Right lung (tissue), 2 donors: ENCODE measurements at regions not wholly inside any gene's neighbourhood (a gene's known extent, or its start where the extent isn't known, plus 50 kb on each side); places are given as distances from the start of the nearest gene placed in this dataset.

Source experiments
- DNase-seq, 2 donors: peaks; one replicate each; pipeline ENCODE4 v3.0.0-alpha.2; 2013

DNA sequence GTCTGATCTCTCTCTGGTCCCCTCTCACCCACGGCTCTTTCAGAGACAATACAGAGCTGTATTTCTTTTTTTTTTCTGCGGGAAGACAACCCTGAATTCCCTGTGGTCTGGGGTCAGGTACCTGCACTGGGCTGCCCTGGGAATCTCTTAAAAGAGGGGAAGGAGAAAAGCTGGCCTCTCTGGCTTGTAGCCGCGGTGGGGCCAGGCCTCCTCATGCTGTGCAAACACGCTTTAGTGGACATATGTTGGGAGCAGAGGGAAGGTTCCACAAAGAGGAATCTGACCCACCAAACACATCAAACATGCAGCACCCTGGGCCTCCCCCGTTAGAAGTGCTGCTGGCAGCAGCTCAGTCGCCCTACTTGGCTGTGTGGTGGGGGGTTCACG is 143.7 kb upstream of the ZFHX3 start:
- no peak for DNase-seq

DNA sequence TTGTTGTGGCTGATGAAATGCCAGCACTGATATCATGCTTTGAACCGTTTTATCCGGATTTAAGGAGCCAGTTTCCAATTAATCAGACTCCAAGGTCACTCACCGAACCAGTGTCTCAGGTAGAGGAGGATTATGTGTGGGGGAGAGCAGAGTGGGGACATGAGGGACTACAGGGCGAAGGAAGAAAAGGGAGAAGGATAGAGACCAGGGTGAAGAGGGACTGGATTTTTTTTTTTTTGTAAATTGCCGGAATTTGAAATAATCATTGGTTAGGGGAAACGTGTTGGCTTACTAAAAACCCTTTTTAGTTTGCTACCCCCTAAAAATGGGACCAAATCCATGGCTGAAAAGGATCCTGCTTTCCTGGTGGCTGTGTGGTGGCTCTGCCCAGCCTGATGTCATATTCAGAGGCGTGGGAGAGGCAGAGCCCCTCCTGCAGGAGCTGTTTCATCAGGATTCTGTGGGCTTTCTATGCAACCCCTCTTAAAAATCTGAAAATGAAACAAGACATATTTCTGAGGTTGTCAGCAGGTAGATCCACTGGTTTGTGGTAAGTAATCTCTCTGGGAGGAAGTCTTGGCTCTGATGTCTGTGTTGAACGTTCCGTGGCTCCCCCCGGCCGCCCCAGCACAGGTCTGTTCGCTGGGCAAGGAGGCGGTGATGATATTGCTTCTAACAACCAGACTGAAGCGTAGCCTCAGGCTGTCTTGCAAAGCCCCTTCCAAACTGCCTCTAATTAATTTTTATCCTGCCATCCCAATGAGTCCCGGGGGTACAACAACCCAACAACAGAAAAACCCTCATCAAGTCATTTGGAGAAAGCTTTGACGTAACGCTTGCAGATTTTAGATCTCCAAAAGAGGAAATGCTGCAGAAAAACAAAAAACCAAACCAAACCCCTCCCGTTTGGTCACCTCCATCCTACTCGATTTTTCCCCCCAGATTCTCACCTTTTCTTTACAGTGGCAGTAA is 143.0 kb upstream of the ZFHX3 start:
- no peak for DNase-seq

DNA sequence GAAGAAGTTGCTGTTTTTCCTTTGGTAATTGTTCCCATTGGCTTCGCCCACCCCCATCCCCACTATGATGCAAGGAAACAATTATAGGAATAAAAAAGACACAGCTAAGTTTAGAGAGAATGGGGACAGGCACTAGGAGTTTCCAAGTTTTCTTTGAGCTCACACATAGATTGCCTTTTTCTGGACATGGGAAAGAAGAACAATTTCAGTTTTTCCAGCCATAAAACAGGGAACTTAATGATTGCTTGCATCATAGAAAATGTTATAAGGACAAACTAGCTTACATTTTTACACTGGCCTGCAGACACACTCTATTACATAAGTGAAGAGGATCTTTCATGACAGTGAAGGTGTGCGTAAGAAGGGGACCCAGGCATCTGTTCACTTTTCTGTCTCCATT is 142.3 kb upstream of the ZFHX3 start:
- no peak for DNase-seq

DNA sequence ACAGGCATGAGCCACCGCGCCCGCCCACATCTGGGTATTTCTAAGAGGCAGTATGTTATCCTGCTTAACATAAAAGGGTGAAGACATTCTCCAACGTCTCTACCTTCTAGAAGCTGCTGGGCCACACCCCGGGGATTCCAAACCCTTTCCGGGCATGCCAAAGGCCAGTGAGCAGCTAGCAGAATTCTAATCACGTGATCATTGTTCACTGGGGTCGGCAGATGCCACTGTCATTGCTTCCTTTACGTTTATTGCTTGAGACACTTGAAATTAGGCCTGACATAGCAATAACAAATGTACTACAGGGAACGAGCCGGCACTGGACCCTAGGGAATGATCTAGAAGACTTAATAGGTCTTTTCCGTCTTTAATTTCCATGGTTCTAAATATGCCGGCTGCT is 141.2 kb upstream of the ZFHX3 start:
- DNase-seq: no peak

DNA sequence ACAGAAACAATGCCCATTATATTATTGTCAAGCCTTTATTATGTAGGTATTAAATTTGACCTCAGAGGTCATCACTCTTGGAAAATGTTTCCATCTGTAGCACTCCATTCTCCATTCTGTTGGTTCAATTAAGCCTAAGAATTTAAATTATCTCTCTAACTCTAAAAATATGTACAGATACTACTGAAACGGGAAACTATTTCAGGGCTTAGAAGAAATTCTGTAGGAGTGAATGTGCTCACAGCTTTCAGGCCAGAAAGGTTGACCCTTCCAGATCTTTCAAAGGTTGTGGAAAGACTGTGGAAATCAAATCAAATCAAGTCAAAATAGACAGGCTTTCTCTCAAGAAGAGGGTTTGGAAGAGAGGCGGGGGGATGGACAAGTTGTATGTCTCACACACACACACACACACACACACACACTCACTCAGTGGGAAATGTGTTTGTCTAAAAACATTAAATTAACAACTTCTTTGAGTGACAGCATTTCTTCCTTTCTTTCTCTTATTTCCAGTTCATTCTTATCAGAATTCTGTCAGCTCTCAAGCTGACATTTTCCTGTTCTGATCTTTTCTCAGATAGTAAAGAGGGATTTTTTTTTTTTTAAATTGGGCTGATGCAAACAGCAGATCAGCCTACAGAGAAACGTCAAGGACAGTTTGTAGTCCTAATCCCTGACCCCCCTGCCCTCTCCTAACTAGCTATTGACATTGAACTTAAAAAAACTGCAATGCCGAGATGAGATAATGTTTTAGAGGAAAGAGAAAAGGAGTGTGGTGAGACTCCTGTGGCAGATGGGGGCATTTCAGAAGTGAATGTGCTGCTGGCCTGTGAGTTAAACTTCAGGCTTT is 139.0 kb upstream of the ZFHX3 start:
- no peak for DNase-seq

DNA sequence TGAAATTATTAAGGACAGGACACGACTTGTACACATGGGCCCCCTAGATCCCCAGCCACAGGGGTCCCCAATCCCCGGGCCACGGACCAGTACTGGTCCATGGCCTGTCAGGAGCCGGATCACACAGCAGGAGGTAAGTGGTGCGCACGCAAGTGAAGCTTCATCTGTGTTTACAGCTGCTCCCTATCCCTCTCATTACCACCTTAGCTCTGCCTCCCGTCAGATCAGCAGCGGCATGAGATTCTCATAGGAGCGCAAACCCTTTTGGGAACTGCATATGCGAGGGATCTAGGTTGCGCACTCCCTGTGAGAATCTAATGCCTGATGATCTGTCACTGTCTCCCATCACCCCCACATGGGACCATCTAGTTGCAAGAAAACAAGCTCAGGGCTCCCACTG is 137.8 kb upstream of the ZFHX3 start:
- DNase-seq: no peak

DNA sequence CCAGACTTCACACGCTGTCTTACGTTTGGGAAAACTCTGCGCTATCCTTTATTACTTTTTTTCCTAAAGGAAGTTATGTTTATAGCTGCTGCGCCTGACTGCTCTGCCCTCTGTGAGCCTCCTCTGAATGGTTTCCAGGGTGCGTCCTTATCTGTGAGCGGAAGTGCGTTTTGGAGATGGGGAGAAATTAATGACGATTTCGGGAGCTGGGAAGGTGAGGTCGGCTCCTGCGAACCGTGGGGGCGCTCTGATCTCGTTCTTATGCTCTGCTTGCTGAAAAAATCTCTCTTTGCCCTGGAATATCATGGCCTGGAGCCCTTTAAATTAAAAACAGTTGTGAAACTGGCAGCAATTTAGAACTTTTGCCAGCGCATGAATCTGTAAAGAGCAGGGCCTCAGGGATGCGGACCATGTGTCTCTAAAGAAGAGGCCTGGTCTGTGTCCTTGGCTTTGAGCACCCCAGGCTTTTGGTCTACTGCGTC is 135.7 kb upstream of the ZFHX3 start:
- DNase-seq: no peak

DNA sequence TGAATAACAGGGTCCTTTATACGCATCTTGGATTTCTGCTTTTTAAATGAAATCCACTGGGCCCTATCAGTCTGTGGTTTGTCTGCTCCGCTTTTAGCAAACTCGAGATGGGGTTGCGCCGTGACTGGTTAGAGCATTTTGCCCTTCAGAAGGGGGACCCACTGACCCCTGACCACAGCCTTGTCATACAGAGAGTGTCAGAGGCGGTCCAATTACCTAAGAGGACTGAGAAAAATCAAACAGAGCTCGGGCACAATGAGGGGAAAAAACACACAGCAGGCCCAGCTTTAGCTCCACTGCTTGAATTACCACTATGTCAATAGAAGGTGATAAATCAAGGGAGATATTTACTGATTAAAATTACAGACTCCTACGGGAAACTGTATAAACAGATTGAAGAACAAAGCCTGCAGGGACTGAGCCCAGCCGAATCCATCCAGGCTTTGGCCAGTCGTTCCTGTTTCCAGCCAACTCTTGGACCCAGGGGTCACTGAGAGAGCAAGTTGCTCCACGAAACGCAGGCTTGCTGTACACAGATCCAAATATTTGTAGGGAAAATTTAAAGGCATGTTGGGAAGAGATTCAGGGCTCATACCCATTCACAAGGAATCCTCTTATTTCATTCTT is 131.9 kb upstream of the ZFHX3 start:
- peak; percentile 76 to 79 for DNase-seq

DNA sequence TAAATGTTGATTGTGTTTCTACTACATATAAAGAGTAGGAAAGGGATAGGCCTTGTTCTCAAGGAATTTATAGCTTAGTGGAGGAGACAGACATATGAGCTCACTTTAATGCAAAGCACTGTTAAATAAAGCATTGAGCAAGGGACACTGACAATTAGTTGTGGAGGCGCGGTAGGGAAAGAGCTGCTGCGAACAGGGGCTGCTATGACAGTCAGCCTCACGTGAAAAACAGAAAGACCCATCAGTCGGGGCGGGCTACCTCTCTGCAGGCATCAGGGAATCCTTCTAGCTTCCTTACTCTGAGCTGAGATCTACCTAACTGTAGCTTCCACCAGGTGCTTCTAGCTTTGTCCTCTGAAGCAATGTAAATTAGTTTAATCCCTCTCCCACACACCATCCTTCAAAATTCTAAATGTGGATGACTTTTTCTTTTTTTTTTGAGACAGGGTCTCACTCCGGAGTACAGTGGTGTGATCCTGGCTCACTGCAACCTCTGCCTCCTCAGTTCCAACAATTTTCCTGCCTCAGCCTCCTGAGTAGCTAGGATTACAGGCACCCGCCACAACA is 129.9 kb upstream of the ZFHX3 start:
- no peak for DNase-seq

DNA sequence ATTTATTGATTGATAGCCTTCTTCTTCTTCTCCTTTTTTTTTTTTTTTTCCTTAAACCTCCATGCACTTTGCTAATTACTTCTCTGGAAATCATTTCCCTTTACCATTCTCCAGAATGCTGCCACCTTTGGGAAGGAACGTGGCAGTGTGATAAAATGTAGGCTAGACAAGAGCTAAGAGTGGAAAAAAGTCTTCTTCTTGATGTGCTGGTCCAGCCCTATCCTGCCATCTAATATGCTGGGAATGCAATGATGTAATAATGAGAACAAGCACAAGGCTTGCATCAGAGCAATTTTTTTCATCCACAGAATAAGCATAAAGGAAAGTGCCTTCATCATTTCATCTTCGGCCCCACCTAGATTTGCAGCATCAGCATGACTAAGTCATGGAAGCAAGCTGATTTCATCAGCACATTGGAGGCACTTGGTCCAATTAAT is 128.7 kb upstream of the ZFHX3 start:
- no peak for DNase-seq

DNA sequence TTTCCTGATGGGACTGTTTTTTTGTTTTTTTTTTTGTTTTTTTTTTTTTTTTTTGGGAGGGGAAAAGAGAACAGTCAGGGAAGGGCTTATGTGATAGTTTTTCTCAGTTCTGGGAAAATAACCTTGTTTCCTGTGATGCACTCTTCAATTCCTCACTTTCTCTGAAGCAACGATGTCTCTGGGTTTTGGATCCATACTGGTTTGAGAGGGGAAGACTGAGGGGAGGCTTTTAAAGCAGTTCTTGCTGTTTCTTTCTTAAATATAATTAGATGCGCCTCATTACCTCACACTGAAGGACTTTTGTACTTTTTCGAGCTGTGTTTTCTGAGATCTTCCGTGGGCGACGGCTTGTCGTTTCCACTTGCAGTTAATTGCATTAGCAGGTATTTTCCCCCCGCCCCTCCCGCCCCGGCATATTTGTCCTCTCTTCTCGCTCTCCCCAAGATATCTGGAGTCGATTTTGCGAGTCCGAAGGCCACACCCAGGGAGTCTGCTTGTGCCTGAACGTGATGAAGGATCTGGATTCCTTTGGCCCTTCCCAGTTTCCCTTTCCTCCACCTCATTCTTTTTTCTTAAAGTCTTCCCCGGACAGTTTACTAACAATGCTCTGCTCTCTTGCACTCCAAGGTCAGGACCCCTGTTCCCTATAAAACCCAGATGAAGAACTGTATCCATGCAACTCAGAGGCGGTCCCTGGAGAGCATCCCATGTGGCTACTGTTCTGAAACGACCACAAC is 125.2 kb upstream of the ZFHX3 start:
- no peak for DNase-seq

DNA sequence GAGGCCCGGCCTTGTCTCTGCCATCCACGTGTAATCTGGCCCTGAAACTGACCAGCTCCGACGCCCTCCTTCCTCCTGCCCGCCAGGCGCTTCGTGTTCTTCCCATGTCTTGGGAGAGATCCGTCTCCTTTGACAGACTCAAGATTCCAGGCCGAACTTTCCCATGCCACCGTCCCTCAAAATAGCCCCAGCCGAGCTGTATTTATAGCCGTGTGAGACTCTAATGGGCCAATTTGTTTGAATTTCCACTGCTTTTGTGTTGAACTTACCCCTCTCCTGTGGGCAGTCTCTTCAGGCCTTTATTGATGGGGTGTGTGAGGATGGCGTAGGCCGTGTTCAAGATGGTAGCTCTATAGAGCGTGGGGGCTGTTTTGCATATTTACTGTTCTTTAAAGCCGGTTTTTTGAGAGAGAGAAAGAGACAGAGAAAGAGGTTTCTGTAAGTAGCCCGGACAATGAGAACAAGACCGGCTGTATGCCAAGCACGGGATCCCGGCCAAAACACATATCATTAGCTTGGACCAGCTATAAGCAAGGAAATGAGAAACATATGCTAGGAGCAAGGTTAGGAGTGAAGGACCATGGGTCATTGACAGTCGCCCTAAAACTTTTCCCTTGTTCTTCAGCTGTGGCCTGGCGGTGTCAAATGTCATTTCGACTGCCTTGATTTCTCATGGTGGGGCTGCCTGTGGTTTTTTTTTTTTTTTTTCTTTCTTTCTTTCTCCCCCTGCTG is 124.5 kb upstream of the ZFHX3 start:
- peak; percentile 91 to 94 for DNase-seq

DNA sequence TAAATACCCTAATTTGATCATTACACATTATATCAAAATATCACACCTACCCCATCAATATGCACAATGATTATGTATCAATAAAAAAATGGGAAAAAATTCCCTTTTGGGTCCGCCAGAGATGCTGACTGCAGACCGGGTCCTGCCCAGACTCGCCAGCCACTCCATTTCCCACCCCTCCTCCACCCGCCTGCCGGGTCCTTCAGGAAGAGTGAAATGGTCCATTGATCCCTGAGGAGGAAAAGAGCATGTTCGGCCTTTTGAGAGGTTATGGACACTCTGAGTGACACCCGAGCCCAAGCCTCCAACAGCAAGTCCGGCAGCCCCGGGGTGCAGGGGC is 123.9 kb upstream of the ZFHX3 start:
- DNase-seq: no peak

DNA sequence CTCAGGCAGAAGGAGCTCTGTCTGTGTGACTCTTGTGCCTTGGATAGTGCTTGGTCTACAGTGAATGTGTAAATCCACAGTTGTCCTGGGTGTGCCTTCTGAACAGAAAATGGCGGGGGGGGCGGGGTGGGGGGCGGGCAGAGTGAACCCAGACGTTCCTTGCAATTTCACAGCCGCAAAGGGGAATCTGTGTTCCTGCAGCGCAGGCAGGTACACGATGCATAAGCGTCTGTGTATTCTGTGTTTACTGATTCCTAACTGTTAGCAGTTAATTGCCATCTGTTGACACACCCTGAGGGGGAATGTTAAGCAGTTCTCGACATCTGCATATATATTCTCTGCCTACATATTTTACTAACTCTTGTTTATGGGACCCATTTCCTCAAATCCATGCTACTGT is 123.5 kb upstream of the ZFHX3 start:
- no peak for DNase-seq

DNA sequence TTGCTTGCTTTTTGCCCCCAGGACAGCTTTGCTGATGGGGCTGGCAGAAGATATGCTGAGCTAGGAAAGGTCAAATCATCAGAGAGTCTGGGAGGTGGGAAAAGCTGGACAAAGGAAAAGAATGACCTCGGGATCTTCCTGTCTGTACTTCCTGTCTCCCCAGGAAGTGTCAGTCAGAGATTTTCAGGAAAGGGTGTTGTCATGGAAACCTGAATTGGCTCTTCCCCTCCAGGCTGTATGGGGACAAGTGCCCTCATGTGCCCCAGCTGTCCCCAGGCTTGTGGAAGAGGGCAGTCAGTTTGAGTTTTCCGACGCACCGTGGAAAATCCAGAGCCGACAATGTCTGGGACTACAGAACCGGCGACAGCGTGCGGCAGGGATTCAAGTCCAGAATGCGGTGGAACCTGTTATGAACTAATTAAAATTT is 122.7 kb upstream of the ZFHX3 start:
- no peak for DNase-seq

DNA sequence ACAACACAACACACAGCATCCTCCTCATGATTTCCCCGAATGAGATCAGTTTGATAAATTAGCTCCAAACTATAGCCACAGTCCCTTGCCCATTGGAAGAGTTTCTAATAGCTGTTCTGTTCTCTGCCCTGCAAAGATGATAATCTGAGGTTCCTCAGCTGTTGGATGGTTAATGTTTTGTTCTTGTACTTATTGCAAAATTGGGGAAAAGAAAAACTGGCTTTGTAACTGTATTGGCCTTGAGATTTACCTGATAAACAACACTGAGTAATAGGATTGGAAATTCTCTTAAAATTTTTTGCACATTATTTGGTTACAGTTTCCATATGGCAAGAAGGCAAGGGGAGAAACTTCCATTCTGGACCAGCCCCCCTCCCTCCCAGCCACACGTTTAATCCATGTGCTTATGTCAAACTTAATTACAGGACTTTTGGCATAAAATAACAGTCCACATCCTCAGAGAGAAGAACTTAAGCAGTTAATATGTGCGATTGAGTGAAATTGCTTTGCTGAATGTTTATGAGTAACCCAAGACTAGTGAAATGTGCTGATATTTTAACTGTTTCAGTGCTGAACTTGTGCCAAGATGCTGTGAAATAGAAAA is 119.1 kb upstream of the ZFHX3 start:
- DNase-seq: peak in 1 of 2 donors; percentile 63

DNA sequence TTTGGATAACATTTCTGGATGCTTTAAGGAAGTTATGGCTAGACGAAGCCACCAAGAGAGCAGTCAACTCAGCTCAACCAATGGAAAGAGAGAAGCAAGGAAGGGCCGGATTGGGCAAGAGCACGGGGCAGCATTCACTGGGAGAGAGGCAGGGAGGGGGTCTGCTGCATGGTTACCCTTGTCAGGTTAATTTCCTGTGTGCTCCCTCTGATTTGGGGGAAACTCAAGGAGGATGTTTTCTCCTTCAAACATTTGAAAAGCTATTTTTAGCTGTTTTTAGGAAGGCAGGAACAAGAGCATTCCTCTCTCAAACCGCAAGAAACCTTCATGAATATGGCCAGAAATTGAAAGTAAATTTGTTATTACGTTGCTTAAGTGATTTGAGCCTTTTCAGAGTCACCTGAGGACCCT is 118.5 kb upstream of the ZFHX3 start:
- DNase-seq: no peak

DNA sequence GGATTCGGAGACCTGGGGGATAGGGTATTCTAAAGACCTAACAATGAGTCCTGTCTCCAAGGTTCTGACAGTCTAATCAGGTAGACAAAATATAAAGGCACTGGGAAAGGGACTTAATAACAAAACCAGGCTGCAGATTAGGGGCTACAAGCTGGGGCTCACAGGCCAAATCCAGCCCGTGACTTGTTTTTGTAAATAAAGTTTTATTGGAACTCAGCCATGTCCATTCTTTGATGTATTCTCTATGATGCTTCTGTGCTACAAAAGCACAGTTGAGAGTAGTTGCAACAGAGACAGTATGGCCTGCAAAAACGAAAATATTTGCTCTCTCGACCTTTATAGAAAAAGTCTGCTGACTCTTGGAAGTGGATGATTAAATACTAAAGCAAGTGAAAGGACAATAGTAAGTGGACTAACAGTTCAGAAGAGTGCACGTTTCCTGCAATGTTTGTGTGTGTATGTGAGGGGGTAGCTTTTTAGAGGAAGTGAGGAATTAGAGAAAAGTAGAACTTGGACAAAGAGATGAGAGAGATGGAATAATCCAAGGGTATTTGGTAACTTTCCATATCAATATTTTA is 115.4 kb upstream of the ZFHX3 start:
- DNase-seq: no peak

DNA sequence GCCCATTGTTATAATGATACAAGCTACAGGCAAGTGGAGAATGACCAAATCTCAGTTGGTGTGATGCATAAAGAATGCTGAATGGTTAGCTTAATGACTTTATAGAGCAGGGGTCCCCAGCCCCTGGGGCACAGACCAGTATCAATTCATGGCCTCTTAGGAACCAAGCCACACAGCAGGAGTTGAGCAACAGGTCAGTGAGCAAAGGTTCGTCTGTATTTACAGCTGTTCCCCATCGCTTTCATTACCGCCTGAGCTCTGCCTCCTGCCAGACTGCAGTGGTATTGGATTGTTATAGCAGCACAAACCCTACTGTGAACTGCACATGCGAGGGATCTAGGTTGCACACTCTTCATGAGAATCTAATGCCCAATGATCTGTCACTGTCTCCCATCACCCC is 114.0 kb upstream of the ZFHX3 start:
- no peak for DNase-seq

DNA sequence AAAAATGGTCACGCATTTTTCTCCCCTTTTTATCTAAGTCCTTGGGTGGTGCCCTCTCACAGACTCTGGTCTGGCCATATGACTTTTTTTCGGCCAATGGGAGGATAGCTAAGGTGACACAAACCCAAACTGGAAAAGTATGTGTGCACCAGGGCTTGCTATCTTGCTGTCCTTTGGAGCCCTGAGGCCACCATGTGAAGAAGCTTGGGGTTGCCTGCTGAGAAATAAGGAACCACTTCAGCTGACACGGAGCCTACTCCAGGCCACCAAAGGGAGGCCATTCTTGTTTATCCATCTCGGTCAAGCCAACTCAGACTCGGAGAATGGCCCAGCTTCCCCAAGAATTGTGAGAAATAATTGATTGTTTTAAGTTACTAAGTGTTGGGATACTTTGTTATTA is 111.4 kb upstream of the ZFHX3 start:
- DNase-seq: no peak
